HepG2 (cell line): ENCODE measurements at regions not wholly inside any gene's neighbourhood (a gene's known extent, or its start where the extent isn't known, plus 50 kb on each side); places are given as distances from the start of the nearest gene placed in this dataset.

ENCODE experiments used
- ATF4 ChIP-seq, 2 experiments: fragments of 450-650 bp in 1 of 2; sonication (generic) in 1 of 2; formaldehyde crosslinking; IDR thresholded peaks; 2 replicates each; pipeline versions ENCODE4 v1.5.0 to v1.8.0; 2020 to 2022; ENCODE audit warnings: mild to moderate bottlenecking in 1 of 2, missing genetic modification reagents in 1 of 2
- CENPX ChIP-seq: sonication (generic); formaldehyde crosslinking; IDR thresholded peaks from 2 replicates; pipeline ENCODE4 v1.9.0; 2021; ENCODE audit warnings: mild to moderate bottlenecking, missing genetic modification reagents, moderate library complexity
- DNMT3B ChIP-seq: conservative IDR thresholded peaks from 2 replicates; pipeline ENCODE4 v1.6.1; 2016; ENCODE audit warnings: missing biosample characterization, control low read depth
- EHMT2 ChIP-seq: fragments of 200-600 bp; sonication (generic); IDR thresholded peaks from 2 replicates; pipeline ENCODE4 v1.7.0; 2017; ENCODE audit warnings: antibody characterized with exemption, low read depth, low read length, borderline replicate concordance
- FOSL2 ChIP-seq: sonication (generic); formaldehyde crosslinking; IDR thresholded peaks from 2 replicates; pipeline ENCODE4 v1.4.0; 2020; ENCODE audit warnings: missing genetic modification reagents
- GLI4 ChIP-seq: sonication (generic); formaldehyde crosslinking; IDR thresholded peaks from 2 replicates; pipeline ENCODE4 v1.5.1; 2020; ENCODE audit warnings: missing genetic modification reagents, mild to moderate bottlenecking, moderate library complexity, borderline replicate concordance
- HMG20A ChIP-seq: IDR thresholded peaks from 2 replicates; pipeline ENCODE4 v1.6.1; 2016; ENCODE audit warnings: borderline replicate concordance
- JARID2 ChIP-seq: sonication (generic); formaldehyde crosslinking; IDR thresholded peaks from 2 replicates; pipeline ENCODE4 v1.8.1; 2023; ENCODE audit warnings: missing genetic modification reagents, inconsistent platforms; ENCODE audit not compliant: insufficient replicate concordance
- MAZ ChIP-seq, 2 experiments: sonication (generic) in 1 of 2; formaldehyde crosslinking in 1 of 2; IDR thresholded peaks; 2 replicates each; pipeline versions ENCODE4 v1.5.0 to v1.6.1; 2012 to 2020; ENCODE audit warnings: low read depth in 2 of 2, mild to moderate bottlenecking in 2 of 2, borderline replicate concordance in 1 of 2, improper control_type of control experiment in 1 of 2, low read length in 1 of 2, missing genetic modification reagents in 1 of 2, moderate library complexity in 1 of 2
- PCBP2 ChIP-seq: fragments of 200-400 bp; formaldehyde crosslinking; optimal IDR thresholded peaks from 2 replicates; pipeline ENCODE3; 2018; ENCODE audit warnings: low read length, low read depth; ENCODE audit not compliant: poor library complexity, severe bottlenecking
- PLSCR1 ChIP-seq: sonication (generic); formaldehyde crosslinking; IDR thresholded peaks from 2 replicates; pipeline ENCODE4 v1.5.0; 2020; ENCODE audit warnings: missing genetic modification reagents, mild to moderate bottlenecking, borderline replicate concordance
- TCF7L2 ChIP-seq: IDR thresholded peaks from 2 replicates; pipeline ENCODE4 v1.6.1; 2011; ENCODE audit warnings: mild to moderate bottlenecking, low read depth, low read length, moderate library complexity
- ZKSCAN5 ChIP-seq: sonication (generic); formaldehyde crosslinking; IDR thresholded peaks from 2 replicates; pipeline ENCODE4 v1.5.1; 2020; ENCODE audit warnings: mild to moderate bottlenecking, missing genetic modification reagents
- ZNF329 ChIP-seq: sonication (generic); formaldehyde crosslinking; IDR thresholded peaks from 2 replicates; pipeline ENCODE4 v1.9.0; 2021; ENCODE audit warnings: low read depth, mild to moderate bottlenecking, missing genetic modification reagents
- ZNF563 ChIP-seq: sonication (generic); formaldehyde crosslinking; IDR thresholded peaks from 2 replicates; pipeline ENCODE4 v1.8.0; 2022; ENCODE audit warnings: mild to moderate bottlenecking, moderate library complexity, missing genetic modification reagents
- ZNF615 ChIP-seq: sonication (generic); formaldehyde crosslinking; IDR thresholded peaks from 2 replicates; pipeline ENCODE4 v1.5.0; 2020; ENCODE audit warnings: mild to moderate bottlenecking, missing genetic modification reagents, borderline replicate concordance
- ZNF883 ChIP-seq: sonication (generic); formaldehyde crosslinking; IDR thresholded peaks from 2 replicates; pipeline ENCODE4 v1.5.1; 2020; ENCODE audit warnings: mild to moderate bottlenecking, missing genetic modification reagents; ENCODE audit errors: not compliant biosample characterization
- ZSCAN9 ChIP-seq: IDR thresholded peaks from 2 replicates; pipeline ENCODE4 v1.6.1; 2016; ENCODE audit warnings: borderline replicate concordance
- TF ChIP-seq, protein P1 (sequence below): sonication (generic); formaldehyde crosslinking; IDR thresholded peaks from 2 replicates; pipeline ENCODE4 v1.8.0; 2022; ENCODE audit warnings: missing genetic modification reagents, mild to moderate bottlenecking, moderate library complexity, borderline replicate concordance
- TF ChIP-seq, protein P2 (sequence below): IDR thresholded peaks from 2 replicates; pipeline ENCODE4 v1.6.1; 2016; ENCODE audit warnings: missing biosample characterization, missing genetic modification reagents, low read depth
- TF ChIP-seq, protein P3 (sequence below): sonication (generic); formaldehyde crosslinking; conservative IDR thresholded peaks from 2 replicates; pipeline ENCODE4 v1.4.0; 2020; ENCODE audit warnings: missing genetic modification reagents

GRCh38 chr16:72442385-72443158 is 270.6 kb upstream of the PMFBP1 start (continued):
- no peak for TF ChIP-seq ZNF615 (CRISPR knock-in tag)
- TF ChIP-seq ZSCAN9 (CRISPR knock-in tag), result 0 out of 2 replicates have a peak, but pooled peaks have one; percentile 44
- peak; percentile 86; the same call in 1 of the 2 replicates for TF ChIP-seq EHMT2
- TF ChIP-seq PLSCR1 (CRISPR knock-in tag), result no peak
- TF ChIP-seq MAZ (IDR thresholded peaks at IDR 0.05; ENCODE audit: borderline replicate concordance, low read depth, low read length), result no peak
- TF ChIP-seq MAZ (CRISPR knock-in tag; IDR thresholded peaks at IDR 0.05; ENCODE audit: low read depth), result no peak
- no peak for TF ChIP-seq PCBP2
- no peak for TF ChIP-seq JARID2 (CRISPR knock-in tag)
- no peak for TF ChIP-seq ZNF329 (CRISPR knock-in tag)
- TF ChIP-seq, protein P1, sequence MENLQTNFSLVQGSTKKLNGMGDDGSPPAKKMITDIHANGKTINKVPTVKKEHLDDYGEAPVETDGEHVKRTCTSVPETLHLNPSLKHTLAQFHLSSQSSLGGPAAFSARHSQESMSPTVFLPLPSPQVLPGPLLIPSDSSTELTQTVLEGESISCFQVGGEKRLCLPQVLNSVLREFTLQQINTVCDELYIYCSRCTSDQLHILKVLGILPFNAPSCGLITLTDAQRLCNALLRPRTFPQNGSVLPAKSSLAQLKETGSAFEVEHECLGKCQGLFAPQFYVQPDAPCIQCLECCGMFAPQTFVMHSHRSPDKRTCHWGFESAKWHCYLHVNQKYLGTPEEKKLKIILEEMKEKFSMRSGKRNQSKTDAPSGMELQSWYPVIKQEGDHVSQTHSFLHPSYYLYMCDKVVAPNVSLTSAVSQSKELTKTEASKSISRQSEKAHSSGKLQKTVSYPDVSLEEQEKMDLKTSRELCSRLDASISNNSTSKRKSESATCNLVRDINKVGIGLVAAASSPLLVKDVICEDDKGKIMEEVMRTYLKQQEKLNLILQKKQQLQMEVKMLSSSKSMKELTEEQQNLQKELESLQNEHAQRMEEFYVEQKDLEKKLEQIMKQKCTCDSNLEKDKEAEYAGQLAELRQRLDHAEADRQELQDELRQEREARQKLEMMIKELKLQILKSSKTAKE (CRISPR knock-in tag), result no peak
- TF ChIP-seq GLI4 (CRISPR knock-in tag), result no peak
- TF ChIP-seq CENPX (CRISPR knock-in tag), result no peak
- no peak for TF ChIP-seq ZNF563 (CRISPR knock-in tag)
- TF ChIP-seq FOSL2 (CRISPR knock-in tag), result no peak
- no peak for TF ChIP-seq DNMT3B
- no peak for TF ChIP-seq ZKSCAN5 (CRISPR knock-in tag)
- TF ChIP-seq, protein P2, sequence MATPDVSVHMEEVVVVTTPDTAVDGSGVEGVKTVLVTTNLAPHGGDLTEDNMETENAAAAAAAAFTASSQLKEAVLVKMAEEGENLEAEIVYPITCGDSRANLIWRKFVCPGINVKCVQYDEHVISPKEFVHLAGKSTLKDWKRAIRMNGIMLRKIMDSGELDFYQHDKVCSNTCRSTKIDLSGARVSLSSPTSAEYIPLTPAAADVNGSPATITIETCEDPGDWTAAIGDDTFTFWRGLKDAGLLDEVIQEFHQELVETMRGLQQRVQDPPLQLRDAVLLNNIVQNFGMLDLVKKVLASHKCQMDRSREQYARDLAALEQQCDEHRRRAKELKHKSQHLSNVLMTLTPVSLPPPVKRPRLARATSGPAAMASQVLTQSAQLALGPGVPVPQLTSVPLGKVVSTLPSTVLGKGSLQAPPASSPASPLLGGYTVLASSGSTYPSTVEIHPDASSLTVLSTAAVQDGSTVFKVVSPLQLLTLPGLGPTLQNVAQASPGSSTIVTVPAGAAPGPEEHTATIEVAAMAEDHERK, result no peak
- TF ChIP-seq TCF7L2, result no peak
- no peak for TF ChIP-seq ATF4 (CRISPR knock-in tag; IDR thresholded peaks at IDR 0.05)
- peak; percentile 75; the same call in 1 of the 2 replicates for TF ChIP-seq HMG20A
- TF ChIP-seq ZNF883 (CRISPR knock-in tag), result no peak
- TF ChIP-seq, protein P3, sequence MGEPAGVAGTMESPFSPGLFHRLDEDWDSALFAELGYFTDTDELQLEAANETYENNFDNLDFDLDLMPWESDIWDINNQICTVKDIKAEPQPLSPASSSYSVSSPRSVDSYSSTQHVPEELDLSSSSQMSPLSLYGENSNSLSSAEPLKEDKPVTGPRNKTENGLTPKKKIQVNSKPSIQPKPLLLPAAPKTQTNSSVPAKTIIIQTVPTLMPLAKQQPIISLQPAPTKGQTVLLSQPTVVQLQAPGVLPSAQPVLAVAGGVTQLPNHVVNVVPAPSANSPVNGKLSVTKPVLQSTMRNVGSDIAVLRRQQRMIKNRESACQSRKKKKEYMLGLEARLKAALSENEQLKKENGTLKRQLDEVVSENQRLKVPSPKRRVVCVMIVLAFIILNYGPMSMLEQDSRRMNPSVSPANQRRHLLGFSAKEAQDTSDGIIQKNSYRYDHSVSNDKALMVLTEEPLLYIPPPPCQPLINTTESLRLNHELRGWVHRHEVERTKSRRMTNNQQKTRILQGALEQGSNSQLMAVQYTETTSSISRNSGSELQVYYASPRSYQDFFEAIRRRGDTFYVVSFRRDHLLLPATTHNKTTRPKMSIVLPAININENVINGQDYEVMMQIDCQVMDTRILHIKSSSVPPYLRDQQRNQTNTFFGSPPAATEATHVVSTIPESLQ, result no peak
